Activated T-cell treated with anti-CD3 and anti-CD28 coated beads, Interleukin-2, amount 50 U/mL, for 24 hours (primary cell): ENCODE measurements at regions not wholly inside any gene's neighbourhood (a gene's known extent, or its start where the extent isn't known, plus 50 kb on each side); places are given as distances from the start of the nearest gene placed in this dataset.
A peak's percentile ranks its signal among the peaks of the same experiment; 100 is the strongest.
"Not testable (repeated sequence)": the region's sequence is repeated elsewhere in the genome, so short reads cannot be mapped to it uniquely, and the experiment has no call there.

Experiments used
- DNase-seq: peaks from one replicate; pipeline ENCODE4 v3.0.0-alpha.2; 2020
- H3K27ac Mint-ChIP-seq: 2 replicates; pipeline ENCODE4 v1.8.0; 2020; ENCODE audit warnings: mild to moderate bottlenecking, mixed read lengths
- H3K27me3 Mint-ChIP-seq: 2 replicates; pipeline ENCODE4 v1.8.0; 2020; ENCODE audit warnings: mixed read lengths
- H3K36me3 Mint-ChIP-seq: 2 replicates; pipeline ENCODE4 v1.8.0; 2020; ENCODE audit warnings: low read depth, mixed read lengths
- H3K4me1 Mint-ChIP-seq: 2 replicates; pipeline ENCODE4 v1.8.0; 2020; ENCODE audit warnings: low read depth, mixed read lengths
- H3K4me3 Mint-ChIP-seq: 2 replicates; pipeline ENCODE4 v1.8.0; 2020; ENCODE audit warnings: mild to moderate bottlenecking, moderate library complexity, mixed read lengths
- H3K9me3 Mint-ChIP-seq: 2 replicates; pipeline ENCODE4 v1.8.0; 2020; ENCODE audit warnings: mixed read lengths

- DNase-seq: no peak
- no peak overlapping the region for H3K4me3 Mint-ChIP-seq
- no peaks in the 10 kb centered on the region for H3K4me1 Mint-ChIP-seq
- H3K27me3 Mint-ChIP-seq: peaks cover 68% of the 10 kb centered on the region
- no peaks in the 10 kb centered on the region for H3K36me3 Mint-ChIP-seq
- H3K9me3 Mint-ChIP-seq: no peaks in the 10 kb centered on the region
- no peak overlapping the region for H3K27ac Mint-ChIP-seq
Observed at GRCh38 chr22:22374579-22374978, 130.0 kb downstream of the VPREB1 start.

GRCh38 chr22:22375576-22376351, 131.2 kb downstream of the VPREB1 start:
- no peak overlapping the region for H3K27ac Mint-ChIP-seq
- H3K4me3 Mint-ChIP-seq: no peak overlapping the region
- DNase-seq: no peak
- peaks cover 70% of the 10 kb centered on the region for H3K27me3 Mint-ChIP-seq
- H3K4me1 Mint-ChIP-seq: no peaks in the 10 kb centered on the region
- H3K36me3 Mint-ChIP-seq: no peaks in the 10 kb centered on the region
- no peaks in the 10 kb centered on the region for H3K9me3 Mint-ChIP-seq

GRCh38 chr22:22376352-22376706, 131.7 kb downstream of the VPREB1 start:
- H3K9me3 Mint-ChIP-seq: no peaks in the 10 kb centered on the region
- H3K4me3 Mint-ChIP-seq: no peak overlapping the region
- H3K36me3 Mint-ChIP-seq: no peaks in the 10 kb centered on the region
- no peaks in the 10 kb centered on the region for H3K4me1 Mint-ChIP-seq
- no peak overlapping the region for H3K27ac Mint-ChIP-seq
- DNase-seq: no peak
- H3K27me3 Mint-ChIP-seq: peaks cover 66% of the 10 kb centered on the region

GRCh38 chr22:22376884-22377283, 131.7 kb downstream of the ZNF280B start:
- not testable (repeated sequence) for H3K4me3 Mint-ChIP-seq, H3K36me3 Mint-ChIP-seq, H3K27ac Mint-ChIP-seq, DNase-seq, H3K9me3 Mint-ChIP-seq, H3K4me1 Mint-ChIP-seq
- peaks cover 64% of the 10 kb centered on the region for H3K27me3 Mint-ChIP-seq

GRCh38 chr22:22377335-22377734, 131.2 kb downstream of the ZNF280B start:
- Mint-ChIP-seq H3K9me3 (no peaks in the 10 kb centered on the region), H3K4me3 (no peak overlapping the region), H3K27me3 (peaks cover 62% of the 10 kb centered on the region), H3K36me3 (no peaks in the 10 kb centered on the region), H3K27ac (peak overlapping the region; percentile 11), H3K4me1 (no peaks in the 10 kb centered on the region)
- no peak for DNase-seq

- no peaks in the 10 kb centered on the region for H3K36me3 Mint-ChIP-seq
- H3K4me3 Mint-ChIP-seq: no peak overlapping the region
- H3K27ac Mint-ChIP-seq: no peak overlapping the region
- no peaks in the 10 kb centered on the region for H3K4me1 Mint-ChIP-seq
- H3K27me3 Mint-ChIP-seq: peaks cover 62% of the 10 kb centered on the region
- no peak for DNase-seq
- H3K9me3 Mint-ChIP-seq: no peaks in the 10 kb centered on the region
Observed at GRCh38 chr22:22378446-22379415, 129.8 kb downstream of the ZNF280B start.

DNA sequence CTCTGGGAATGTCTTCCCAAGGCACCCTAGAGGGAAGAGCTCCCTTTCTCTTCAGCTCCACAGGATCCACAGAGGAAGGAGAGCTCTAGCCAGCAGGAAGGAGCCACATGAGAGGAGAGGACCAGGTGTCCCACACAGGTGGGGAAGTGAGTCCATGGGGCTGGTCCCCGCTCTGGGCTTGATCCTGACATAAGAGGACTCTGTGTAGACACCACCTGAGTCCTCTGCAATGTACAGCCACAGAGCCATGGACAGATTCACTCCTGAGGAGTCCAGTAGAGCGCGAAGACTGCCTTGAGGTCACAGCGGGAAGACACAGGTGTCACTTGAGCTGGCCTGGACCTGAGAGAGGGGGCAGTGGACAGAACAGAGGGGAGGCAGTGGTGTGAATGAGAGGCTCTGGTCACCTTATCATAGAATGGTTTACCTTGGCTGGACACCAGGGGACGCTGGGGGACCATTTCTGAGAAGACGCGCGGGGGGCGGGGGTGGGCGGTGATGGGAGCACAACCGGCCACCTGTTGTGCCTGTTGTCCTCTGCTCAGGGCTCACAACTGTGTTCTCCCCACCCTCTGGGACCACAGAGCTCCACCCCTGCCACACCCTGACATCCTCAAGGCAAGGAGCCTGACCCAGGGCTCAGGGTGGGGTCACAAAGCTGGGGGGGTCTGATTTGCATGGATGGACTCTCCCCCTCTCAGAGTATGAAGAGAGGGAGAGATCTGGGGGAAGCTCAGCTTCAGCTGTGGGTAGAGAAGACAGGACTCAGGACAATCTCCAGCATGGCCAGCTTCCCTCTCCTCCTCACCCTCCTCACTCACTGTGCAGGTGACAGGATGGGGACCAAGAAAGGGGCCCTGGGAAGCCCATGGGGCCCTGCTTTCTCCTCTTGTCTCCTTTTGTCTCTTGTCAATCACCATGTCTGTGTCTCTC, 128.2 kb downstream of the ZNF280B start:
- H3K27me3 Mint-ChIP-seq: peaks cover 64% of the 10 kb centered on the region
- no peak for DNase-seq
- no peak overlapping the region for H3K4me3 Mint-ChIP-seq
- H3K27ac Mint-ChIP-seq: peak overlapping the region; percentile 24
- H3K36me3 Mint-ChIP-seq: no peaks in the 10 kb centered on the region
- no peaks in the 10 kb centered on the region for H3K4me1 Mint-ChIP-seq
- no peaks in the 10 kb centered on the region for H3K9me3 Mint-ChIP-seq

GRCh38 chr22:22381292-22381691, 127.2 kb downstream of the ZNF280B start:
- H3K9me3 Mint-ChIP-seq, H3K4me1 Mint-ChIP-seq, DNase-seq, H3K27ac Mint-ChIP-seq, H3K36me3 Mint-ChIP-seq, H3K4me3 Mint-ChIP-seq: not testable (repeated sequence)
- H3K27me3 Mint-ChIP-seq: peaks cover 65% of the 10 kb centered on the region

- no peak for DNase-seq
- Mint-ChIP-seq H3K4me1 (no peaks in the 10 kb centered on the region), H3K27ac (no peak overlapping the region)
Observed at GRCh38 chr22:22384267-22384666, 124.3 kb downstream of the ZNF280B start.

DNA sequence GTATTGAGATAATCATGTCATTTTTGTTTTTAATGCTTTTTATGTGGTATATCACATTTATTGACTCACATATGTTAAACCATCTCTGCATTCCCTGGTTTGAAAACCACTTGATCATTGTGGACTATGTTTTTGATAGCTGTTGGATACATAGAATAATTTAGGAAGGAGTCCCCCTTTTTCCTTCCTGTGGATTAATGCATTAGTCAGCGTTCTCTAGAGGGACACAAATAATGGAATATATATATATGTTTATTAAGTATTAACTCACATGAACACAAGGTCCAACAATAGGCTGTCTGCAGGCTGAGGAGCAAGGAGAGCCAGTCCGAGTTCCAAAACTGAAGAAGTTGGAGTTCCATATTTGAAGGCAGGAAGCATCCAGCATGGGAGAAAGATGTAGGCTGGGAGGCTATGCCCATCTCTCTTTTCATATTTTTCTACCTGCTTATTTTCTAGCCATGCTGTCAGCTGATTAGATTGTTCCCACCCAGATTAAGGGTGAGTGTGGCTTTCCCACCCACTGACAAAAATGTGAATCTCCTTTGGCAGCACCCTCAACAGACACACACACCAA, 123.8 kb downstream of the ZNF280B start:
- DNase-seq: no peak
- Mint-ChIP-seq H3K36me3 (no peaks in the 10 kb centered on the region), H3K4me3 (no peak overlapping the region), H3K27ac (no peak overlapping the region), H3K4me1 (no peaks in the 10 kb centered on the region), H3K9me3 (no peaks in the 10 kb centered on the region), H3K27me3 (peaks cover 69% of the 10 kb centered on the region)

More at GRCh38 chr22:22384267-22384666, 124.3 kb downstream of the ZNF280B start:
- H3K4me3 Mint-ChIP-seq: no peak overlapping the region
- H3K27me3 Mint-ChIP-seq: peaks cover 67% of the 10 kb centered on the region
- H3K9me3 Mint-ChIP-seq: no peaks in the 10 kb centered on the region
- no peaks in the 10 kb centered on the region for H3K36me3 Mint-ChIP-seq

- H3K4me3 Mint-ChIP-seq: no peak overlapping the region
- no peaks in the 10 kb centered on the region for H3K9me3 Mint-ChIP-seq
- DNase-seq: no peak
- H3K36me3 Mint-ChIP-seq: no peaks in the 10 kb centered on the region
- peaks cover 74% of the 10 kb centered on the region for H3K27me3 Mint-ChIP-seq
- H3K4me1 Mint-ChIP-seq: no peaks in the 10 kb centered on the region
- H3K27ac Mint-ChIP-seq: no peak overlapping the region
Observed at GRCh38 chr22:22386602-22387385, 121.7 kb downstream of the ZNF280B start.

DNA sequence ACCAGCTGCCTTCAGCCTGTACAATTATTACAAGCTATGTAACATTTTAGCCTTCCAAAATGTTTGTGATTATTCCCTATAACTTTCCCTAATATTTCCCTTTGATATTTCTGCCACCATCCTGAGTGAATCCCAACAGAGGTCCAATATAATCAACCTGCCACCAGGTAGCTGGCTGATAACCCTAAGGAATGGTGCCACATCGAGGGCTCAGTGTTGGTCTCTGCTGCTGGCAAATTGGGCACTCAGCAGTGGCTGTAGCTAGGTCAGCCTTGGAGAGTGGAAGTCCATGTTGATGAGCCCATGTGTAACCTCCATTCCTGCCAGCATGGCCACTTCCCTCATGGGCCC, 121.2 kb downstream of the ZNF280B start:
- peaks cover 76% of the 10 kb centered on the region for H3K27me3 Mint-ChIP-seq

GRCh38 chr22:22388090-22388489, 120.5 kb downstream of the ZNF280B start:
- H3K27me3 Mint-ChIP-seq: peaks cover 78% of the 10 kb centered on the region
- no peak for DNase-seq
- H3K27ac Mint-ChIP-seq: no peak overlapping the region
- no peaks in the 10 kb centered on the region for H3K4me1 Mint-ChIP-seq
- no peaks in the 10 kb centered on the region for H3K9me3 Mint-ChIP-seq
- no peaks in the 10 kb centered on the region for H3K36me3 Mint-ChIP-seq
- no peak overlapping the region for H3K4me3 Mint-ChIP-seq

More for the DNA sequence above, 121.2 kb downstream of the ZNF280B start:
- Mint-ChIP-seq H3K4me1 (no peaks in the 10 kb centered on the region), H3K36me3 (no peaks in the 10 kb centered on the region), H3K9me3 (no peaks in the 10 kb centered on the region), H3K27ac (no peak overlapping the region), H3K4me3 (no peak overlapping the region)
- DNase-seq: no peak
